Muscle of back (tissue), 3 donors: ENCODE measurements at regions not wholly inside any gene's neighbourhood (a gene's known extent, or its start where the extent isn't known, plus 50 kb on each side); places are given as distances from the start of the nearest gene placed in this dataset.

ENCODE experiments used
- DNase-seq, 3 donors: peaks; one replicate each; pipeline versions ENCODE4 v3.0.0 to v3.0.0-alpha.2; 2013

DNA sequence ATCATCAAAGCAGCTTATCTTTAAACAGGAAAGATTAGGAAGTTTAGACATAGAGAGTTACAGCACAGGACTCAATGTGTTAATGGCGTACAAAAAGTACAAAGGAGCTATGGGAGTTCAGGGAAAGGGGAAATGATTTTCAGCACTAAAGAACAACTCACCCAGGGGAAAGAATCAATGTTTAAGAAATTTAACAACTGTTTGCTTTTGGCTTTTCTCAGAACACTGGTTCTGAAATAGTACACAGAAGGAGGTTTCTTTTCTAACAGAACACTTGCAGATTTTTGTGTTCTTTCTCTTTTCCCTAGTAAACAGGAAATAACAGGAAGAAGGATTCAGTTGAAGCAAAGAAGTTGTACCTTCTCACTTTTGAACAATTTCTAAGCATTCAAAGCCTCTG is 71.3 kb upstream of the GHR start:
- DNase-seq = peak in 2 of 3 donors; percentile 6 to 37

DNA sequence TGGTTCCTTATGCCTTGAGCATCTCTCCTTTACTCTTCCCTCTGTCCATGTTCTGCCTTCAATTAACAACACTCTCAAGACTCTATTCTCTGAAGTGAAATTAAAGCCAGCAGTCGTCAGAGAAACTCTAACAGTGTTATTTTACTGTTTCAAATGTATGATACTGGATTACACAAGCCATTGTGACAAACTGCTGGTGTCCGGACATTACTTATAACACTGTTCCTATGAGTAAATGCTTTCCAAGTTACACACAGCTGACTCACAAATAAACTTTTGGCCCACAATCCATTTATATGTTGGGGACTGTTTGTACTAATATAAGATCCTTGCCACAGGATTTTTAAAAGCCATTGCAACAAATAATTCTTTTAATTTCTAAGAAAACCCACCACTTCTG is 63.2 kb upstream of the GHR start:
- peak; percentile 5 to 32 (median 15) for DNase-seq

DNA sequence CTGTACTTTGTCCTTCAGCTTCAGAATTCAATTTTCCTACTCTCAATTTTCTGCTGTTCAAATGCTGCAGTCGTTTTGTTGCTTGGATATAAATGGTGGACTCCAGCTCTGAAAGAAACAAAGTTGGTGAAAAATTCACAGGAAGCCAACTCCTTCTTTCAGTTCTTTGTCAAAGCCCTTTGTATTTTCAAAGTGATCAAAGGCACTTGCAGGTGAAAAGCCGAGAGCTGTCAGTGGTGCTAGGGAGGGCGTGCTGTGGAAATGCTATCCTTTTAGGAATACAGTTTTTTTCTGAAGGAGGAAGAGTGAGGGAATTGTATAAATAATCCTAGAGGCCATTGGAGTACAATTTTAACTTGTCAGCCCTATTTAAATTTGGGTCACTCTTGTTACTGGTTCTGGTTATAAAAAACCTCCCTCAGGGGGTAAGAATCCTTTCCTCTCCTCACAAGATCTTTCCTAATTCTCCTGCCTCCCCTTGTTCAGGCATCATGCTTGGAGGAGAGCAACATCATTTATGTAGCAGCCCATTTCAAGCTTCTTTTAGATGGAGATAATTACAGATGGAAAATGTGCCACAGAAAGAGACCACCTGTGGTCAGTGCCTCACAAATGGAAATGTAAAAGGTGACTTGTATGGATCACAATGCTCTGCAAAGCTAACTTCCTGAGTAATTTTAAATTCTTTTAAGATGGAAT is 62.5 kb upstream of the GHR start:
- DNase-seq = no peak

- no peak for DNase-seq
These were observed 61.9 kb upstream of the GHR start for GRCh38 chr5:42361315-42361688.

DNA sequence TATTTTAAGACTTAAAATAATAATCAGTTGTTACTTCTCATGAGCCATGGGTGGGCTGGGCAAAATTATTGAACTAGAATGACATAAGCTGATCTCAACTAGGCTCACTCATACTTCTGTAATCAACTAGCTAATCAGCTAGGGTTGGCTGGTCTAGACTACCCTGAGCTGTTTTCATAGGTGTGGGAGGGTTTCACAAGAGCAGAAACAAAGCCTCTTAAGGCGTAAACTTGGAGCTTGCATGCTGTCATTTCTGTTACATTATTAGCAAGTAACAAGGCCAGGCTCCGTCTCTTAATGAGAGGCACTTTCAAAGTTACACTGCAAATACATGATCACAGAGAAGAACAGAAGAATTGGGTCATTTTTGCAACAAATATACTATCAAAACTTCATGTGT is 57.2 kb upstream of the GHR start:
- no peak for DNase-seq
